ENCODE measurements at regions not wholly inside any gene's neighbourhood (a gene's known extent, or its start where the extent isn't known, plus 50 kb on each side); places are given as distances from the start of the nearest gene placed in this dataset.
A peak's percentile ranks its signal among the peaks of the same experiment; 100 is the strongest.

DNA sequence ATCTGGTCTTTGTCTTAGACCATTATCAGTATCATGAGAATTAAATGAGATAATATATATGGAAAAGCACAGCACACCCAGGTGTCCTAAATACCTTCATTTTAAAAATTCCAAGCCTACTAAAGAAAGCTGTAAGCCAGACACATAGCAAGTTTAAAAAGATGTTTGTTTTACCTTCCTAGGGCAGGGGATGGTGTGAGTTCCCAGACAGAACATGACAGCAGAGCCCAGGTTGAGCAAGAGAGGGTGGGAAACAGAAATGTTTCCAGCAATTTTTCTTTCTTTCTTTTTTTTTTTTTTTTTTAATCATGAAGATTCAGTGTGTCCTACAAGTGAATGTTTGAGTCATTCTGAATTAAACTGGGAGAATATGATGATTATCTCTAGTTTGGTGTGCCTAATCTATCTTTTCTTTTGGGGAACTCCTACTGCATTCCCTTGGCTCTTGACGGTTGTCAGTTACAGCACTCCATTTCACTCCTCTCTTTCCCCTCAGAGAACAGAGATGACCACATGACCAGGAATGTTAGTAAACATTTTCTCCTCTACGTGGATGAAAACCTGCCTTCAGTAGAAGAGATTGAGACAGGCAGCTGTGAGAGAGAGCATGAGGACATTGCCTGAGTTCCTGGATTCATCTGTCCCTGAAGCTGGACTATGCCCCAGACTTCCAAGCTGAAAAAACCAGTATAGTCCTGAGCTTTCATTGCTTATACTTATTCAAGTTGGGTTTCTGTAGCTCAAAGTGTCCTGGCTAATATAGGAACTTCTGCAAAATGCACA is 54.5 kb upstream of the ARL14 start:
- ChIA-PET POLR2A (no interaction called here), CTCF (interaction anchor here (0.6 kb wide), 1 partner anchor 13 kb away, joined by 4 read pairs; no protein-coding TSS in a partner anchor)
- Histone ChIP-seq H3K4me1 (ENCODE audit: control insufficient read depth, insufficient read depth, low read length) (no peaks in the 10 kb centered on the region; the same call in 1 of the 2 replicates), H3K4me3 (ENCODE audit: low read depth, low read length) (no peak overlapping the region), H3K36me3 (ENCODE audit: control insufficient read depth in 2 of 2, insufficient read depth in 1 of 2, low read length in 2 of 2) (no peaks in the 10 kb centered on the region), H3K27ac (ENCODE audit: extremely low read depth, low read depth, low read length) (no peak overlapping the region), H3K9me3 (ENCODE audit: control insufficient read depth, insufficient read depth, low read depth, low read length) (no peaks in the 10 kb centered on the region)
- TF ChIP-seq, protein P1, sequence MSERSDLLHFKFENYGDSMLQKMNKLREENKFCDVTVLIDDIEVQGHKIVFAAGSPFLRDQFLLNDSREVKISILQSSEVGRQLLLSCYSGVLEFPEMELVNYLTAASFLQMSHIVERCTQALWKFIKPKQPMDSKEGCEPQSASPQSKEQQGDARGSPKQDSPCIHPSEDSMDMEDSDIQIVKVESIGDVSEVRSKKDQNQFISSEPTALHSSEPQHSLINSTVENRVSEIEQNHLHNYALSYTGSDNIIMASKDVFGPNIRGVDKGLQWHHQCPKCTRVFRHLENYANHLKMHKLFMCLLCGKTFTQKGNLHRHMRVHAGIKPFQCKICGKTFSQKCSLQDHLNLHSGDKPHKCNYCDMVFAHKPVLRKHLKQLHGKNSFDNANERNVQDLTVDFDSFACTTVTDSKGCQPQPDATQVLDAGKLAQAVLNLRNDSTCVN (tag by site-specific recombination; optimal IDR thresholded peaks at IDR 0.05): no peak
- TF ChIP-seq ZNF664 (tag by site-specific recombination; IDR thresholded peaks at IDR 0.05): peak; percentile 67; the same call in 1 of the 2 replicates

GRCh38 chr3:160618878-160619277 is 53.5 kb upstream of the KPNA4 start:
- POLR2A ChIA-PET: no interaction called here
- H3K9me3 ChIP-seq (ENCODE audit: control insufficient read depth, insufficient read depth, low read depth, low read length): no peaks in the 10 kb centered on the region
- no peak overlapping the region for H3K27ac ChIP-seq (ENCODE audit: extremely low read depth, low read depth, low read length)
- H3K36me3 ChIP-seq (ENCODE audit: control insufficient read depth in 2 of 2, insufficient read depth in 1 of 2, low read length in 2 of 2): no peaks in the 10 kb centered on the region
- TF ChIP-seq PRDM1 (tag by site-specific recombination; IDR thresholded peaks at IDR 0.05) (no peak), GFI1B (tag by site-specific recombination; IDR thresholded peaks at IDR 0.05) (no peak), SCRT2 (tag by site-specific recombination; IDR thresholded peaks at IDR 0.05) (0 out of 2 replicates have a peak, but pooled peaks have one; percentile 16), ZNF621 (tag by site-specific recombination; IDR thresholded peaks at IDR 0.05) (no peak), ZNF513 (tag by site-specific recombination; IDR thresholded peaks at IDR 0.05) (no peak), KLF7 (tag by site-specific recombination; IDR thresholded peaks at IDR 0.05; ENCODE audit: borderline replicate concordance) (no peak), ZNF112 (tag by site-specific recombination; IDR thresholded peaks at IDR 0.05) (no peak), PRDM6 (tag by site-specific recombination; IDR thresholded peaks at IDR 0.05) (peak; percentile 96), AEBP2 (tag by site-specific recombination; IDR thresholded peaks at IDR 0.05; ENCODE audit: borderline replicate concordance) (no peak), ZNF76 (tag by site-specific recombination; IDR thresholded peaks at IDR 0.05; ENCODE audit: borderline replicate concordance, low read depth) (no peak), ZNF558 (tag by site-specific recombination; IDR thresholded peaks at IDR 0.05) (no peak), ZNF335 (tag by site-specific recombination; conservative IDR thresholded peaks at IDR 0.05) (peak; percentile 34; the same call in 1 of the 2 replicates), ZNF600 (tag by site-specific recombination; IDR thresholded peaks at IDR 0.05) (peak; percentile 90), FEZF1 (tag by site-specific recombination; IDR thresholded peaks at IDR 0.05) (peak; percentile 39), ZNF580 (tag by site-specific recombination; IDR thresholded peaks at IDR 0.05) (0 out of 2 replicates have a peak, but pooled peaks have one; percentile 14), ZNF623 (tag by site-specific recombination; IDR thresholded peaks at IDR 0.05) (no peak)
- TF ChIP-seq, protein P1 (tag by site-specific recombination; optimal IDR thresholded peaks at IDR 0.05): no peak
- TF ChIP-seq, protein P2, sequence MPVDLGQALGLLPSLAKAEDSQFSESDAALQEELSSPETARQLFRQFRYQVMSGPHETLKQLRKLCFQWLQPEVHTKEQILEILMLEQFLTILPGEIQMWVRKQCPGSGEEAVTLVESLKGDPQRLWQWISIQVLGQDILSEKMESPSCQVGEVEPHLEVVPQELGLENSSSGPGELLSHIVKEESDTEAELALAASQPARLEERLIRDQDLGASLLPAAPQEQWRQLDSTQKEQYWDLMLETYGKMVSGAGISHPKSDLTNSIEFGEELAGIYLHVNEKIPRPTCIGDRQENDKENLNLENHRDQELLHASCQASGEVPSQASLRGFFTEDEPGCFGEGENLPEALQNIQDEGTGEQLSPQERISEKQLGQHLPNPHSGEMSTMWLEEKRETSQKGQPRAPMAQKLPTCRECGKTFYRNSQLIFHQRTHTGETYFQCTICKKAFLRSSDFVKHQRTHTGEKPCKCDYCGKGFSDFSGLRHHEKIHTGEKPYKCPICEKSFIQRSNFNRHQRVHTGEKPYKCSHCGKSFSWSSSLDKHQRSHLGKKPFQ (tag by site-specific recombination; IDR thresholded peaks at IDR 0.05): no peak
- TF ChIP-seq, protein P3, sequence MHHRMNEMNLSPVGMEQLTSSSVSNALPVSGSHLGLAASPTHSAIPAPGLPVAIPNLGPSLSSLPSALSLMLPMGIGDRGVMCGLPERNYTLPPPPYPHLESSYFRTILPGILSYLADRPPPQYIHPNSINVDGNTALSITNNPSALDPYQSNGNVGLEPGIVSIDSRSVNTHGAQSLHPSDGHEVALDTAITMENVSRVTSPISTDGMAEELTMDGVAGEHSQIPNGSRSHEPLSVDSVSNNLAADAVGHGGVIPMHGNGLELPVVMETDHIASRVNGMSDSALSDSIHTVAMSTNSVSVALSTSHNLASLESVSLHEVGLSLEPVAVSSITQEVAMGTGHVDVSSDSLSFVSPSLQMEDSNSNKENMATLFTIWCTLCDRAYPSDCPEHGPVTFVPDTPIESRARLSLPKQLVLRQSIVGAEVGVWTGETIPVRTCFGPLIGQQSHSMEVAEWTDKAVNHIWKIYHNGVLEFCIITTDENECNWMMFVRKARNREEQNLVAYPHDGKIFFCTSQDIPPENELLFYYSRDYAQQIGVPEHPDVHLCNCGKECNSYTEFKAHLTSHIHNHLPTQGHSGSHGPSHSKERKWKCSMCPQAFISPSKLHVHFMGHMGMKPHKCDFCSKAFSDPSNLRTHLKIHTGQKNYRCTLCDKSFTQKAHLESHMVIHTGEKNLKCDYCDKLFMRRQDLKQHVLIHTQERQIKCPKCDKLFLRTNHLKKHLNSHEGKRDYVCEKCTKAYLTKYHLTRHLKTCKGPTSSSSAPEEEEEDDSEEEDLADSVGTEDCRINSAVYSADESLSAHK (tag by site-specific recombination; IDR thresholded peaks at IDR 0.05): peak; percentile 39; the same call in 1 of the 2 replicates
- CTCF ChIA-PET: no interaction called here
- no peaks in the 10 kb centered on the region; the same call in 1 of the 2 replicates for H3K4me1 ChIP-seq (ENCODE audit: control insufficient read depth, insufficient read depth, low read length)
- no peak overlapping the region for H3K4me3 ChIP-seq (ENCODE audit: low read depth, low read length)

Measured in HEK293 (cell line).